ENCODE measurements at regions not wholly inside any gene's neighbourhood (a gene's known extent, or its start where the extent isn't known, plus 50 kb on each side); places are given as distances from the start of the nearest gene placed in this dataset.

DNA sequence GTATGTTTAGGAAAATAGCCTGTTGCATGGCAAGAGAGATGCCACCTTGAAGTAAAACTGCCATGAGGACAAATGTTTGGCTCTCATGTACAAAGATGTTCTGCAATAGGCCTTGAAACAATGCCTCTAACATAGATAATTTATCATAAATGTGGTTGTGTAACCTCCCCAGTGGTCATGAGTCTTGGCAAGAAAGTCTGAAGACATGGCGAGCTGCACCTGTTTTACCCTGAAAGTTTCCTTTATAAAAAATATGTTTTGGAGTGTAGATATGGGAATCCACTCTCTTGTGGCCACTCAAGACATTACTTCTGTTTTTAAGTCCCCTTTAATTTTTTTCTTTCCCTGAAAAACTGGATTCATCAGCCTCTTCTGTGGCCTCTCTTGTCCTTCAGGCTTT lies 2217.1 kb downstream of the NCAM2 start:
- TF ChIP-seq, protein P1, sequence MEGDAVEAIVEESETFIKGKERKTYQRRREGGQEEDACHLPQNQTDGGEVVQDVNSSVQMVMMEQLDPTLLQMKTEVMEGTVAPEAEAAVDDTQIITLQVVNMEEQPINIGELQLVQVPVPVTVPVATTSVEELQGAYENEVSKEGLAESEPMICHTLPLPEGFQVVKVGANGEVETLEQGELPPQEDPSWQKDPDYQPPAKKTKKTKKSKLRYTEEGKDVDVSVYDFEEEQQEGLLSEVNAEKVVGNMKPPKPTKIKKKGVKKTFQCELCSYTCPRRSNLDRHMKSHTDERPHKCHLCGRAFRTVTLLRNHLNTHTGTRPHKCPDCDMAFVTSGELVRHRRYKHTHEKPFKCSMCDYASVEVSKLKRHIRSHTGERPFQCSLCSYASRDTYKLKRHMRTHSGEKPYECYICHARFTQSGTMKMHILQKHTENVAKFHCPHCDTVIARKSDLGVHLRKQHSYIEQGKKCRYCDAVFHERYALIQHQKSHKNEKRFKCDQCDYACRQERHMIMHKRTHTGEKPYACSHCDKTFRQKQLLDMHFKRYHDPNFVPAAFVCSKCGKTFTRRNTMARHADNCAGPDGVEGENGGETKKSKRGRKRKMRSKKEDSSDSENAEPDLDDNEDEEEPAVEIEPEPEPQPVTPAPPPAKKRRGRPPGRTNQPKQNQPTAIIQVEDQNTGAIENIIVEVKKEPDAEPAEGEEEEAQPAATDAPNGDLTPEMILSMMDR (IDR thresholded peaks at IDR 0.05), result no peak
- TF ChIP-seq EZH2 (IDR thresholded peaks at IDR 0.05; ENCODE audit: borderline replicate concordance, insufficient read depth, low read depth, low read length, poor library complexity, severe bottlenecking), result no peak

All from B cell (primary cell).